WTC11 (cell line): ENCODE measurements at regions not wholly inside any gene's neighbourhood (a gene's known extent, or its start where the extent isn't known, plus 50 kb on each side); places are given as distances from the start of the nearest gene placed in this dataset.

Experiments used
- ATAC-seq: fragments of 200-7000 bp; cut with Tn5 transposase; 2 replicates; pipeline ENCODE4 v1.10.0; 2021; ENCODE audit warnings: mild to moderate bottlenecking, moderate library complexity
- CTCF ChIA-PET: fragments of 300-600 bp; sonication (Branson Sonifier 250); formaldehyde crosslinking; loops from one replicate; lab custom pipeline; 2021; ENCODE audit warnings: antibody characterized with exemption; lab: Charles Lee
- POLR2A ChIA-PET: fragments of 350-600 bp; sonication (Branson Sonifier 250); formaldehyde crosslinking; loops from one replicate; lab custom pipeline; 2021; ENCODE audit warnings: antibody characterized with exemption; lab: Charles Lee
- DNase-seq: peaks from one replicate; pipeline ENCODE4 v3.0.0; 2021; ENCODE audit warnings: low spot score
- H3K27ac Mint-ChIP-seq: 2 replicates; pipeline ENCODE4 v1.8.0; 2021; ENCODE audit warnings: mixed read lengths
- H3K27me3 Mint-ChIP-seq: 2 replicates; pipeline ENCODE4 v1.8.0; 2021; ENCODE audit warnings: low read depth, mild to moderate bottlenecking, moderate library complexity, mixed read lengths
- H3K36me3 Mint-ChIP-seq: 2 replicates; pipeline ENCODE4 v1.8.0; 2021; ENCODE audit warnings: mixed read lengths
- H3K4me1 Mint-ChIP-seq: 2 replicates; pipeline ENCODE4 v1.8.0; 2022; ENCODE audit warnings: mixed read lengths
- H3K4me3 Mint-ChIP-seq: 2 replicates; pipeline ENCODE4 v1.8.0; 2021; ENCODE audit warnings: mild to moderate bottlenecking, moderate library complexity, mixed read lengths
- H3K9me3 Mint-ChIP-seq: 2 replicates; pipeline ENCODE4 v1.8.0; 2021; ENCODE audit warnings: mixed read lengths
- AR ChIP-seq: fragments of 250-450 bp; sonication (Bioruptor Pico); IDR thresholded peaks from 2 replicates; pipeline ENCODE4 v1.9.0; 2021; ENCODE audit warnings: mild to moderate bottlenecking
- ATF1 ChIP-seq: sonication (generic); formaldehyde crosslinking; IDR thresholded peaks from 2 replicates; pipeline ENCODE4 v1.8.1; 2023; ENCODE audit warnings: mild to moderate bottlenecking, moderate library complexity, missing genetic modification reagents
- CTCF ChIP-seq: fragments of 200-600 bp; IDR thresholded peaks from 2 replicates; pipeline ENCODE4 v1.8.0; 2022; ENCODE audit warnings: antibody characterized with exemption
- E2F5 ChIP-seq: sonication (generic); formaldehyde crosslinking; IDR thresholded peaks from 2 replicates; pipeline ENCODE4 v1.8.1; 2022; ENCODE audit warnings: mild to moderate bottlenecking, moderate library complexity, missing genetic modification reagents
- FOXP1 ChIP-seq: sonication (generic); formaldehyde crosslinking; IDR thresholded peaks from 2 replicates; pipeline ENCODE4 v1.8.0; 2022; ENCODE audit warnings: missing genetic modification reagents, mild to moderate bottlenecking, moderate library complexity, borderline replicate concordance
- JAZF1 ChIP-seq: fragments of 250-450 bp; sonication (Bioruptor Pico); IDR thresholded peaks from 2 replicates; pipeline ENCODE4 v1.9.0; 2021; ENCODE audit warnings: moderate library complexity, mild to moderate bottlenecking, inconsistent platforms
- MAX ChIP-seq: sonication (generic); formaldehyde crosslinking; IDR thresholded peaks from 2 replicates; pipeline ENCODE4 v1.8.0; 2022; ENCODE audit warnings: mild to moderate bottlenecking, missing genetic modification reagents
- MXD4 ChIP-seq: fragments of 250-450 bp; sonication (Bioruptor Pico); IDR thresholded peaks from 2 replicates; pipeline ENCODE4 v1.8.0; 2021; ENCODE audit warnings: mild to moderate bottlenecking, moderate library complexity, borderline replicate concordance
- OVOL2 ChIP-seq: fragments of 250-450 bp; sonication (Bioruptor Pico); IDR thresholded peaks from 2 replicates; pipeline ENCODE4 v1.9.0; 2021; ENCODE audit warnings: mild to moderate bottlenecking, borderline replicate concordance
- RORB ChIP-seq: fragments of 250-450 bp; sonication (Bioruptor Pico); IDR thresholded peaks from 2 replicates; pipeline ENCODE4 v1.9.0; 2021; ENCODE audit warnings: mild to moderate bottlenecking
- SMAD3 ChIP-seq: sonication (generic); formaldehyde crosslinking; IDR thresholded peaks from 2 replicates; pipeline ENCODE4 v1.8.0; 2022; ENCODE audit warnings: missing genetic modification reagents, mild to moderate bottlenecking, borderline replicate concordance
- STAT6 ChIP-seq: sonication (generic); formaldehyde crosslinking; conservative IDR thresholded peaks from 2 replicates; pipeline ENCODE4 v1.8.1; 2023; ENCODE audit warnings: mild to moderate bottlenecking, low read depth, missing genetic modification reagents, moderate library complexity
- TCF7 ChIP-seq: sonication (generic); formaldehyde crosslinking; IDR thresholded peaks from 2 replicates; pipeline ENCODE4 v1.8.0; 2022; ENCODE audit warnings: mild to moderate bottlenecking, low read depth, missing genetic modification reagents, moderate library complexity
- TEAD1 ChIP-seq: sonication (generic); formaldehyde crosslinking; IDR thresholded peaks from 2 replicates; pipeline ENCODE4 v1.8.0; 2022; ENCODE audit warnings: mild to moderate bottlenecking, missing genetic modification reagents
- ZMAT4 ChIP-seq: fragments of 250-450 bp; sonication (Bioruptor Pico); IDR thresholded peaks from 2 replicates; pipeline ENCODE4 v1.9.0; 2021; ENCODE audit warnings: mild to moderate bottlenecking
- ZNF121 ChIP-seq: sonication (generic); formaldehyde crosslinking; IDR thresholded peaks from 2 replicates; pipeline ENCODE4 v1.8.0; 2023; ENCODE audit warnings: missing genetic modification reagents
- ZNF416 ChIP-seq: fragments of 250-450 bp; sonication (Bioruptor Pico); IDR thresholded peaks from 2 replicates; pipeline ENCODE4 v1.9.0; 2021; ENCODE audit warnings: mild to moderate bottlenecking, inconsistent platforms
- ZNF425 ChIP-seq: fragments of 250-450 bp; sonication (Bioruptor Pico); conservative IDR thresholded peaks from 2 replicates; pipeline ENCODE4 v1.9.0; 2021; ENCODE audit warnings: mild to moderate bottlenecking

GRCh38 chr16:48836067-48836466, 226.1 kb upstream of the N4BP1 start (continued):
- TF ChIP-seq AR = no peak
- no peak for TF ChIP-seq FOXP1

- ATAC-seq (no peak), DNase-seq (no peak)
- peaks cover 9% of the 10 kb centered on the region for H3K4me1 Mint-ChIP-seq
- H3K36me3 Mint-ChIP-seq = no peaks in the 10 kb centered on the region
- POLR2A ChIA-PET = no interaction called here
- no peak overlapping the region for H3K4me3 Mint-ChIP-seq
- CTCF ChIA-PET = interaction anchor here (1.0 to 1.8 kb wide), 2 partner anchors 165 to 515 kb away, joined by 4 to 6 read pairs; no protein-coding TSS in a partner anchor
- H3K27ac Mint-ChIP-seq = no peak overlapping the region
- no peaks in the 10 kb centered on the region for H3K9me3 Mint-ChIP-seq
- TF ChIP-seq MXD4 (CRISPR knock-in tag) (no peak), TEAD1 (CRISPR knock-in tag) (no peak)
- H3K27me3 Mint-ChIP-seq = no peaks in the 10 kb centered on the region
These were observed 224.6 kb upstream of the N4BP1 start for GRCh38 chr16:48834576-48834975.

GRCh38 chr16:48833461-48833860, 223.5 kb upstream of the N4BP1 start:
- POLR2A ChIA-PET = no interaction called here
- ATAC-seq (no peak), DNase-seq (no peak)
- Mint-ChIP-seq H3K36me3 (no peaks in the 10 kb centered on the region), H3K27me3 (no peaks in the 10 kb centered on the region), H3K9me3 (no peaks in the 10 kb centered on the region), H3K27ac (no peak overlapping the region), H3K4me1 (peaks cover 9% of the 10 kb centered on the region), H3K4me3 (no peak overlapping the region)
- TF ChIP-seq ZNF425 (no peak), JAZF1 (CRISPR knock-in tag) (no peak), RORB (CRISPR knock-in tag) (no peak), E2F5 (no peak), CTCF (no peak), ZNF416 (CRISPR knock-in tag) (no peak), MAX (CRISPR knock-in tag) (no peak), STAT6 (CRISPR knock-in tag) (no peak), ATF1 (CRISPR knock-in tag) (no peak), ZNF121 (CRISPR knock-in tag) (no peak), SMAD3 (CRISPR knock-in tag) (no peak), OVOL2 (no peak), TEAD1 (CRISPR knock-in tag) (no peak), ZMAT4 (CRISPR knock-in tag) (no peak), TCF7 (CRISPR knock-in tag) (no peak)
- CTCF ChIA-PET = no interaction called here
